ENCODE measurements at regions not wholly inside any gene's neighbourhood (a gene's known extent, or its start where the extent isn't known, plus 50 kb on each side); places are given as distances from the start of the nearest gene placed in this dataset.
"Not testable (repeated sequence)": the region's sequence is repeated elsewhere in the genome, so short reads cannot be mapped to it uniquely, and the experiment has no call there.

GRCh38 chr20:57813509-57814269 is 103.9 kb upstream of the PMEPA1 start:
- DNase-seq = no peak

GRCh38 chr20:57812632-57813031 is 102.8 kb upstream of the PMEPA1 start:
- DNase-seq = not testable (repeated sequence)

GRCh38 chr20:57811374-57812020 is 101.7 kb upstream of the PMEPA1 start:
- DNase-seq = no peak

- DNase-seq = no peak
Observed at GRCh38 chr20:57810511-57811373, 100.9 kb upstream of the PMEPA1 start.

GRCh38 chr20:57809661-57810172 is 99.9 kb upstream of the PMEPA1 start:
- DNase-seq = no peak

GRCh38 chr20:57809149-57809548 is 99.3 kb upstream of the PMEPA1 start:
- no peak for DNase-seq

- no peak for DNase-seq
Observed at GRCh38 chr20:57808264-57809070, 98.7 kb upstream of the PMEPA1 start.

- no peak for DNase-seq
Observed at GRCh38 chr20:57807401-57808263, 97.8 kb upstream of the PMEPA1 start.

GRCh38 chr20:57806975-57807374 is 97.2 kb upstream of the PMEPA1 start:
- DNase-seq = no peak

- no peak for DNase-seq
Observed at GRCh38 chr20:57806476-57806875, 96.7 kb upstream of the PMEPA1 start.

- no peak for DNase-seq
Observed at GRCh38 chr20:57805747-57806146, 95.9 kb upstream of the PMEPA1 start.

- DNase-seq = no peak
Observed at GRCh38 chr20:57804470-57805250, 94.8 kb upstream of the PMEPA1 start.

GRCh38 chr20:57803508-57804005 is 93.7 kb upstream of the PMEPA1 start:
- DNase-seq = no peak

- DNase-seq = no peak
Observed at GRCh38 chr20:57802765-57803507, 93.1 kb upstream of the PMEPA1 start.

GRCh38 chr20:57801581-57801980 is 91.8 kb upstream of the PMEPA1 start:
- DNase-seq = no peak

- DNase-seq = no peak
Observed at GRCh38 chr20:57800791-57801430, 91.1 kb upstream of the PMEPA1 start.

- DNase-seq = no peak
Observed at GRCh38 chr20:57797401-57797800, 87.6 kb upstream of the PMEPA1 start.

- no peak for DNase-seq
Observed at GRCh38 chr20:57795977-57796560, 86.3 kb upstream of the PMEPA1 start.

- DNase-seq = no peak
Observed at GRCh38 chr20:57795342-57795697, 85.5 kb upstream of the PMEPA1 start.

Measured in NCI-H1105 (cell line).